ENCODE measurements at regions not wholly inside any gene's neighbourhood (a gene's known extent, or its start where the extent isn't known, plus 50 kb on each side); places are given as distances from the start of the nearest gene placed in this dataset.
"Not testable (repeated sequence)": the region's sequence is repeated elsewhere in the genome, so short reads cannot be mapped to it uniquely, and the experiment has no call there.

GRCh38 chr2:132220589-132220988, 58.8 kb upstream of the ANKRD30BL start:
- DNase-seq (ENCODE audit: low read depth in 2 of 3, low spot score in 2 of 3): not testable (repeated sequence)

- not testable (repeated sequence) for DNase-seq (ENCODE audit: low read depth in 2 of 3, low spot score in 2 of 3)
Measured at GRCh38 chr2:132221886-132222285, 60.1 kb upstream of the ANKRD30BL start.

GRCh38 chr2:132252191-132252893, 90.6 kb upstream of the ANKRD30BL start:
- no peak for DNase-seq (ENCODE audit: low read depth in 2 of 3, low spot score in 2 of 3)

- no peak for DNase-seq (ENCODE audit: low read depth in 2 of 3, low spot score in 2 of 3)
Measured at GRCh38 chr2:132252894-132253264, 91.1 kb upstream of the ANKRD30BL start.

- DNase-seq (ENCODE audit: low read depth in 2 of 3, low spot score in 2 of 3): no peak
Measured at GRCh38 chr2:132253496-132254305, 91.9 kb upstream of the ANKRD30BL start.

GRCh38 chr2:132254306-132254919, 92.7 kb upstream of the ANKRD30BL start:
- DNase-seq (ENCODE audit: low read depth in 2 of 3, low spot score in 2 of 3): not testable (repeated sequence)

GRCh38 chr2:132255714-132256113, 94.0 kb upstream of the ANKRD30BL start:
- no peak for DNase-seq (ENCODE audit: low read depth in 2 of 3, low spot score in 2 of 3)

GRCh38 chr2:132256251-132256902, 94.6 kb upstream of the ANKRD30BL start:
- no peak for DNase-seq (ENCODE audit: low read depth in 2 of 3, low spot score in 2 of 3)

GRCh38 chr2:132256903-132257300, 95.2 kb upstream of the ANKRD30BL start:
- DNase-seq (ENCODE audit: low read depth in 2 of 3, low spot score in 2 of 3): not testable (repeated sequence)

GRCh38 chr2:132257301-132258171, 95.8 kb upstream of the ANKRD30BL start:
- not testable (repeated sequence) for DNase-seq (ENCODE audit: low read depth in 2 of 3, low spot score in 2 of 3)

- DNase-seq (ENCODE audit: low read depth in 2 of 3, low spot score in 2 of 3): not testable (repeated sequence)
Measured at GRCh38 chr2:132259276-132259675, 97.5 kb upstream of the ANKRD30BL start.

GRCh38 chr2:132265595-132265994, 103.8 kb upstream of the ANKRD30BL start:
- DNase-seq (ENCODE audit: low read depth in 2 of 3, low spot score in 2 of 3): not testable (repeated sequence)

GRCh38 chr2:132267105-132267497, 105.3 kb upstream of the ANKRD30BL start:
- DNase-seq (ENCODE audit: low read depth in 2 of 3, low spot score in 2 of 3): no peak

GRCh38 chr2:132267498-132268283, 105.9 kb upstream of the ANKRD30BL start:
- not testable (repeated sequence) for DNase-seq (ENCODE audit: low read depth in 2 of 3, low spot score in 2 of 3)

- peak in 1 of 3 experiments; percentile 16 for DNase-seq (ENCODE audit: low read depth in 2 of 3, low spot score in 2 of 3)
Measured at GRCh38 chr2:132268284-132268976, 106.7 kb upstream of the ANKRD30BL start.

- no peak for DNase-seq (ENCODE audit: low read depth in 2 of 3, low spot score in 2 of 3)
Measured at GRCh38 chr2:132268977-132269523, 107.3 kb upstream of the ANKRD30BL start.

GRCh38 chr2:132270255-132270654, 108.5 kb upstream of the ANKRD30BL start:
- no peak for DNase-seq (ENCODE audit: low read depth in 2 of 3, low spot score in 2 of 3)

GRCh38 chr2:132270981-132271546, 109.3 kb upstream of the ANKRD30BL start:
- DNase-seq (ENCODE audit: low read depth in 2 of 3, low spot score in 2 of 3): no peak

All from activated CD8-positive, alpha-beta memory T cell treated with anti-CD3 and anti-CD28 coated beads for 48 hours (primary cell).